Uterus (tissue), 2 donors: ENCODE measurements at regions not wholly inside any gene's neighbourhood (a gene's known extent, or its start where the extent isn't known, plus 50 kb on each side); places are given as distances from the start of the nearest gene placed in this dataset.

Experiments
- CTCF ChIP-seq, 4 experiments: fragments of 200-600 bp in 2 of 4; fragments of 450-650 bp in 2 of 4; sonication (generic) in 2 of 4; IDR thresholded peaks; one replicate each; pipeline ENCODE4 v1.5.1; 2016 to 2019; ENCODE audit warnings: antibody characterized with exemption in 4 of 4, mild to moderate bottlenecking in 2 of 4, moderate library complexity in 1 of 4
- POLR2A ChIP-seq, 2 donors: fragments of 450-650 bp; IDR thresholded peaks; one replicate each; pipeline ENCODE4 v1.6.1; 2016; ENCODE audit warnings: antibody characterized with exemption in 2 of 2, mild to moderate bottlenecking in 1 of 2, moderate library complexity in 1 of 2

DNA sequence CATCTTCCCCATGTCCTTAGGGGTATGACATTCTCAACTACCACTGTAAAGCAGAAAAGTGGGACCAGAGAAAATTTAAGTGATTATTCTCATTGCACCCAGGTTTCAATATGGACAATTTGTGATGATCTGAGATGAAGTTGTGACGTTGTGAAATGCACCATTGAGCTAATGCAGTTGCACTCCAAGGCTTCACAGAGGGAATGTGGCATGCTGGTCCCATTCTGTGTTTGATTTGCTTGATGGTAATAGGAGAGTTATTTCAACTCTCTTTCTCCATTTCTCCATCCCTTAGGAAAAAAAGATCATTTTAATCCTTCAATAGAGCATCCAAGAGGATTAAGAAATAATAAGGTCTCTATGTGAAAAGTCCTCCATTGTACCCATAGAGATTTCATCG is 136.6 kb downstream of the SLC30A10 start:
- TF ChIP-seq CTCF (IDR thresholded peaks at IDR 0.05) (no peak), POLR2A (IDR thresholded peaks at IDR 0.05) (no peak)
